22Rv1 (cell line): ENCODE measurements at regions not wholly inside any gene's neighbourhood (a gene's known extent, or its start where the extent isn't known, plus 50 kb on each side); places are given as distances from the start of the nearest gene placed in this dataset.

ENCODE experiments used
- ZFX ChIP-seq: fragments of 450-650 bp; IDR thresholded peaks from 2 replicates; pipeline ENCODE4 v1.6.1; 2017; ENCODE audit warnings: antibody characterized with exemption, borderline replicate concordance
- TF ChIP-seq, protein P1 (sequence below): fragments of 450-650 bp; IDR thresholded peaks from 2 replicates; pipeline ENCODE4 v1.5.1; 2017; ENCODE audit warnings: mild to moderate bottlenecking

DNA sequence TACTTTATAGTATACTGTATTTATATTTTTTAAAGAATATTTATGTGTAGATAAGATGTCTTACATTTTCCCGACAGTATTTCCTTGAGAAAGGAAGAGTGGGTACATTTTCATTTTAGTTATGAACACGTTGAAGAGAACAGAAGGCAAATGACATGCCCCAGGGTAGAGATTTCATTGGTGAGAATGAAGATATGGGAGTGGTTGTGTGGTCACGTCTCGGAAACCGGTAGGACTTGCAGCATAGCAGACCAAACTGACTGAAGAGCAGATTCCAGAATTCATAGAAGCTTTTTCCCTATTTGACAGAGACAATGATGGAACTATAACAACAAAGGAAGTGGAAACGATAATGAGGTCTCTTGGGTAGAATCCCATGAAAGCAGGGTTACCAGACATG is 71.7 kb downstream of the KCNJ2 start:
- TF ChIP-seq, protein P1, sequence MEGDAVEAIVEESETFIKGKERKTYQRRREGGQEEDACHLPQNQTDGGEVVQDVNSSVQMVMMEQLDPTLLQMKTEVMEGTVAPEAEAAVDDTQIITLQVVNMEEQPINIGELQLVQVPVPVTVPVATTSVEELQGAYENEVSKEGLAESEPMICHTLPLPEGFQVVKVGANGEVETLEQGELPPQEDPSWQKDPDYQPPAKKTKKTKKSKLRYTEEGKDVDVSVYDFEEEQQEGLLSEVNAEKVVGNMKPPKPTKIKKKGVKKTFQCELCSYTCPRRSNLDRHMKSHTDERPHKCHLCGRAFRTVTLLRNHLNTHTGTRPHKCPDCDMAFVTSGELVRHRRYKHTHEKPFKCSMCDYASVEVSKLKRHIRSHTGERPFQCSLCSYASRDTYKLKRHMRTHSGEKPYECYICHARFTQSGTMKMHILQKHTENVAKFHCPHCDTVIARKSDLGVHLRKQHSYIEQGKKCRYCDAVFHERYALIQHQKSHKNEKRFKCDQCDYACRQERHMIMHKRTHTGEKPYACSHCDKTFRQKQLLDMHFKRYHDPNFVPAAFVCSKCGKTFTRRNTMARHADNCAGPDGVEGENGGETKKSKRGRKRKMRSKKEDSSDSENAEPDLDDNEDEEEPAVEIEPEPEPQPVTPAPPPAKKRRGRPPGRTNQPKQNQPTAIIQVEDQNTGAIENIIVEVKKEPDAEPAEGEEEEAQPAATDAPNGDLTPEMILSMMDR: no peak
- TF ChIP-seq ZFX: no peak
